HG02852 (cell line): ENCODE measurements at regions not wholly inside any gene's neighbourhood (a gene's known extent, or its start where the extent isn't known, plus 50 kb on each side); places are given as distances from the start of the nearest gene placed in this dataset.

Experiments used
- ATAC-seq: cut with Tn5 transposase; IDR thresholded peaks from one replicate; pipeline ENCODE4 v1.9.1; 2021; ENCODE audit warnings: mild to moderate bottlenecking, moderate library complexity; ENCODE audit not compliant: unreplicated experiment

GRCh38 chr16:16780588-16780987 is 401.6 kb downstream of the NPIPA7 start:
- ATAC-seq = no peak

- ATAC-seq = no peak
Observed at GRCh38 chr16:16782153-16782552, 403.2 kb downstream of the NPIPA7 start.

GRCh38 chr16:16788004-16788403 is 409.1 kb downstream of the NPIPA7 start:
- ATAC-seq = no peak

GRCh38 chr16:16790597-16790996 is 411.7 kb downstream of the NPIPA7 start:
- no peak for ATAC-seq

GRCh38 chr16:16791051-16791450 is 412.1 kb downstream of the NPIPA7 start:
- no peak for ATAC-seq

GRCh38 chr16:16797239-16797638 is 418.3 kb downstream of the NPIPA7 start:
- ATAC-seq = no peak

- no peak for ATAC-seq
Observed at GRCh38 chr16:16798504-16798903, 419.6 kb downstream of the NPIPA7 start.

DNA sequence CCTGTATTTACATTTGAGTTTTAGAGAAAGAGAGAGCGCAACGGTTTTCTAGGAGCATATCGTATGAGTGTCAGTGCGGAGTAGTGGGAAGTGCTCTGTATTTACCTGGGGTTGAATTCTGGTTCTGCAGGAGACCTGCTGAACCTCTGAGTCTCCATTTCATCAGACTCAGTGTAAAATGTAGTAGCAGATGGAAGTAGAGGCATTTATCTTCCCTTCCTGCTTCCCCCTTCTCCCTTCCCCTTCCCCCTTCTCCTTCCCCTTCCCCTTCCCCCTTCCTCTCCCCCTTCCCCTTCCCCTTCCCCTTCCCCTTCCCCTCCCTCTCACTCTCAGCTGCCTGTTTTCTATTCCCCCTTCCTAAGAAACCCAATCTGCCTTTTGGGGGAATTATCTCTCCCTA is 426.9 kb downstream of the NPIPA7 start:
- no peak for ATAC-seq

DNA sequence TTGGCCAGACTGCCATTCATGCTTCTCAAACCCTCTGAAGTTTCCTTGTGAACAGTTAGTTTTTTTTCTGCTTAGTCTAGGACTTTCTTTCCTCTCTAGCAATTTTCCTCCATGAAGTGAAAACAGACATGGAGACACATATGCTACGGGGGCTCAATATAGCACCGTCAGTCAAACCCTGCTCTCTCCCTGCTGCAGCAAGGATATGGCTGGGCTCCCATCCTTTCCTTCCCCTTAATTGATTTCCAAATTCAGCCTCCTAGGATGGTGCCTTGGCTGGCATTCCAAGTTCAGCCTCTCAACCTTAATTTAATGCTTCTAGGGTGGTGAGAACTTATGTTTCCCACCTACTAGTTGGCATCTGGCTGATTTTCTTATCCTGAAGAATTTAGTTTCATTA is 436.7 kb downstream of the NPIPA7 start:
- ATAC-seq = no peak

DNA sequence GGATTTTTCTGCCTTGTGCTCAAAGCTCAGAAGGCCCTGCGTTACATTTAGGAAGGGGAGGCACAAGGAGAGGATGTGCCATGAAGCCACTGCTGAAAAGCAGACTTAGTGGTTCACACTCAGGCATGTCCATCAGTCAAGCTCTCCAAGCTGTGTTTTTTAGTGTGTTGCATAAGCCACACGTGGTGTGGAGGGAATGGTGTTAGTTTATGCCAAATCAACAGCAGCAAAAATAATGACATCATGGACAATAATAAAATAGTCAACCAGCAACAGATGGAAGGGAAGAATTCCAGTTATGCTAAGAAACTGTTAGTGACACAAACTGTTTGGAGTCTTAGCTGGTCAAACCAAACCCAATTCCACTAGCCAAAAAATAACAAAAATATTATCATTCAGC is 438.3 kb downstream of the NPIPA7 start:
- ATAC-seq = no peak

DNA sequence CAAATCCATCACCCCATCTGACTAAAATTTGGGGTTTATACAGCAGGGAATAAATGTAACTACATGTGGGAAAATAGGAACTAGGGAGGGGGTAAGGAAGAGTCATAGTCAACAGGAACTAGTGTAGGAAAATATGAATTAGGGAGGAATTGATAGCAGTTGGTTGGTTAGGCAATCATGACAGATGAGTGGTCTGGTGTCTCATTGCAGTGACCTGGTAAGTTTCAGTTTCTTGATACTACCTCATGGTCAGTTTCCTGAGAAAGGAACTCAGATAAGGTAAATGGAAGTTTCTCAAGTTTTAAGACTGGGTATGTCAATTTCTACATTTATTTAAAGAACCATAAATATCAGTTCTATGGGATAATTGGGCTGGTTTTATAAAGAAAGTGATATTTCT is 442.3 kb downstream of the NPIPA7 start:
- no peak for ATAC-seq

- no peak for ATAC-seq
Observed at GRCh38 chr16:16828913-16829398, 450.0 kb downstream of the NPIPA7 start.

- no peak for ATAC-seq
Observed at GRCh38 chr16:16830401-16830800, 451.5 kb downstream of the NPIPA7 start.

DNA sequence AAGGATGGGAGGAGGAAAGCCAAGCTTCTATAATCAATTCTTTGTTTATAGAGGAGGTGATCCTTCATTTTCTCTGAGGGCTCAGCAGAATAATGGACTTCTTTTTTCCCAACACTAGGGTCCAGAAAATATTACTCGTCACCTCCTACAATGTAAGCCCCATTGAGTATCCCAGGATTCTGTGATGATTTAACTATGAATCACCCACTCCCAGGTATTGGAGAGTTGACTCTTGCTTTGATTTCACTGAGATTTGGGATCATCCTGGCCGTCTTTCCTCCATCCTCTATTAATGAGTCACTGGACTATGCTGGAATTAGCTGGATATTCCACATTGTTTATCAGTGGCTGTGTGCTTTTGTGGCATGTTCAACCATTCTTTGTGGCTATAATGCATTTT is 452.0 kb downstream of the NPIPA7 start:
- no peak for ATAC-seq

GRCh38 chr16:16833165-16833564 is 454.2 kb downstream of the NPIPA7 start:
- ATAC-seq = no peak

GRCh38 chr16:16850274-16850673 is 471.3 kb downstream of the NPIPA7 start:
- no peak for ATAC-seq

DNA sequence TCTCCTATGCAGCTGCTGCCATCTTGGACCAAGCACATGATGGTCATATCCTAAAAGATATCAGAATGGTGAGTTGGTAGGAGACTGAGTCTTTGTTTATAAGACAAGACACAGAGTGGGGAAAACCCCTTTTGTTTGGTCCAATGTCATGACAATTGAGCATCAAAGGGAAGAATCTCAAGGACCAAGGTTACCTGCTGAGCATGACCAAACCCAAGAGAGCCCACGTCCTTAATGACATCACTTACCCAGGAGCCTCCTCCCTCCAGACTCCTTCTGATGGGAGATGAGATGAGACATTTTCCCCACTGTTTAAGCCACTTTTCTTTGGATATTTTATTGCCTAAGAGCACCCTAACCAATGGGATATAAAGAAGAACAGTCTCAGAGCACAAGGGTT is 478.1 kb downstream of the NPIPA7 start:
- no peak for ATAC-seq

- ATAC-seq = no peak
Observed at GRCh38 chr16:16857603-16858283, 478.8 kb downstream of the NPIPA7 start.

DNA sequence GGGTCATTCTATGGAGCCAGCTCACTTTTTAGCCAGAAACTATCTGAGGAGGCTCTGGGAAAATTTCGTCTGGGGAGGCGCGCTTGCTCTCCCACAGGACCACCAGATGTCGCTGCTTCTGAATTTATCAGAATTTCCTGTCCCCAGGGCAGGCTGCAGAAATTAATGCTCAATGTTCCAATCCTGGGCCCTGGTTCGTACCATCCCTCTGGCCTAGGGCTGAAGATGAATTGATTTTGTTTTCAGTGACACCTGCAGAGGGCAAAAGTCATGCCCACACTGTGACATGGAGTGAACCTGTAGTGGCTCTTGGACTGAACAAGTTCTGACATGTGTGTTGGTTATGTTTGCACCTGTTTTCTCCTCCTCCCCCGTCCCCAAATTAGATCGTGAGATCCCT is 482.6 kb downstream of the NPIPA7 start:
- no peak for ATAC-seq

GRCh38 chr16:16863672-16864071 is 484.7 kb downstream of the NPIPA7 start:
- no peak for ATAC-seq

DNA sequence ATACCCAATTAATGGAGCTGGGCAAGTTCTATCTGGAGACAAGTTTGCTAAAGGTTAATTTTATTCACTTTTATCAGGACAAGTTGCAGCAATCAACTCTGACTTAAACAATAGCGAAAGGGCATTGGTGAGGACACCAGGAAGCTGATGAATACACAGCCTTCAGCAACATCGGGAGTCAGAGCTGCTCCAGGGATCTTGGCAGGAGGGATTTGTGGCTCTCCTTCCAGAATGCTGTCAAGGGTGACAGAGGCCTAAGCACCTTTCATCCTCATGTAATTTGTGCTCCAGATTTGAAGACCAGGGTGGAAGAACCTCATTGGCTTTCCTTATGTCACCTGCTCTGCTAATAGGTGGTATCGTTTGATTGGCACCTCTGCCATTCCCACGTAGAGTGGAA is 485.6 kb downstream of the NPIPA7 start:
- no peak for ATAC-seq

- ATAC-seq = no peak
Observed at GRCh38 chr16:16865374-16865773, 486.4 kb downstream of the NPIPA7 start.

- ATAC-seq = no peak
Observed at GRCh38 chr16:16867973-16868372, 489.0 kb downstream of the NPIPA7 start.
